GM13977 (cell line): ENCODE measurements at regions not wholly inside any gene's neighbourhood (a gene's known extent, or its start where the extent isn't known, plus 50 kb on each side); places are given as distances from the start of the nearest gene placed in this dataset.

Source experiments
- DNase-seq: peaks from one replicate; pipeline ENCODE4 v3.0.0; 2012; ENCODE audit warnings: low spot score
- CTCF ChIP-seq: IDR thresholded peaks from 2 replicates; pipeline ENCODE4 v1.5.1; 2012; ENCODE audit warnings: mild to moderate bottlenecking, control low read depth; ENCODE audit not compliant: insufficient read depth; ENCODE audit errors: extremely low read depth, missing control alignments
- in situ Hi-C: fragments of 300-500 bp; cut with MboI; formaldehyde crosslinking; loops from one replicate; pipeline ENCODE4 v1.12.0; 2022; ENCODE audit warnings: low sequenced_read_pairs, low pct_unique_long_range_greater_than_20kb, mixed read lengths, inconsistent platforms; ENCODE audit not compliant: unreplicated experiment

DNA sequence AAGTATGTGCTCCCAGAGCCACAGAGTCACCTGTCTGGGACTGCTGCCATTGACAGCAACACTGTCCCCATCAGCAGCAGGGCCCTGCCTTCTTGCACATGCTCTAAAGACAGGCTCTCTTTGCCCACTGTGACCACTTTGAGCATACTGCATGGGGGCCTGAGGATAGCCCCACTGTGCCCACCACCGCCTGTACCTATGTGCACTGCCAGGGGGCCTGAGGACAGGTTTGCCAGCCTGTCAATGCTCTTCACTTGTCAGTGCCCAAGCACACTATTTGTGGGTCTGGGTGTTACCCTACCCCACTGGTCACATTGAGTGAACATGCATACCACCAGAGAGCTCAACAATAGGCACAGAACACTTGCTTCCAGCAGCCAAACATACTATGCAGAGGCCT is 1137.0 kb upstream of the FANCL start:
- no peak for TF ChIP-seq CTCF
- DNase-seq, result no peak
- in situ Hi-C loops, result no loop called here

DNA sequence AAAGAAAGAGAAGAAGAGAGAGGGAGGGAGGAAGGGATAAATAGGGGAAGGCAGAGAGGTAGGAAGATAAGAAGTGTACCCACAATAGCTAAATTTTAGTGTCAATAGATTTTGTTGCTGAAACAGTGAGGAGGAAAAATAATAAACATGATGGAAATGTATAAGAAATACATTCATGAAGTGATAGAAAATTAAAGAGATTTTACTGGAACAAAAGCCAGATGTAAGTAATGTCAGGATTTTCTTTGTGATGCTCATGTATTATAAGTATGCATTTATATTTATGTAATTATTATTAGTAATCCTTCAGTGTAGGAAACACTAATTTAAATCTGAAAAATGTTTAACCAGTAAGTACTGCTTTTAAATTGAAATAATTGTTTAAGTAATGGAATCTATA is 1125.2 kb upstream of the FANCL start:
- no peak for TF ChIP-seq CTCF
- in situ Hi-C loops, result no loop called here
- no peak for DNase-seq

GRCh38 chr2:59354498-59354897 is 1113.4 kb upstream of the FANCL start:
- in situ Hi-C loops, result no loop called here

GRCh38 chr2:59353306-59353921 is 1112.3 kb upstream of the FANCL start:
- in situ Hi-C loops, result no loop called here
- TF ChIP-seq CTCF, result no peak
- no peak for DNase-seq

More at GRCh38 chr2:59354498-59354897, 1113.4 kb upstream of the FANCL start:
- DNase-seq, result no peak
- TF ChIP-seq CTCF, result no peak

GRCh38 chr2:59342166-59342565 is 1101.0 kb upstream of the FANCL start:
- no peak for DNase-seq
- TF ChIP-seq CTCF, result no peak
- in situ Hi-C loops, result no loop called here

DNA sequence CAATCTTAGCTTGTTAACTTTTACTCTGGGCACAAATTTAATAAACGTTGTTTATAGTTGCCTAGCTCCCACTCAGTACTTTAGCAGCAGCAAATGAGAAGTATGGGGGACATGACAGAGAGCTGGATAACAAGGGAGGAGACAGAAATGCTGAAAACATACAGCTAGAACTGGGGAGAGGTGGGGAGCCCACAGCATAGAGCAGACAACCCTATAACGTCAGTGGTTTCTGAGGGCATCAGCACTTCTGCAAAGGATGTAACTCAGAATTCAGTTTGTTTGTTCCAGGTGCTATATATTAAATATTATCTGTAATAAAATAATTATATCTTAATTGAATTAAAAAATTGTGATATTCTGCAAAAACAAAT is 1098.7 kb upstream of the FANCL start:
- in situ Hi-C loops, result no loop called here
- no peak for DNase-seq
- no peak for TF ChIP-seq CTCF
